GM13976 (cell line): ENCODE measurements at regions not wholly inside any gene's neighbourhood (a gene's known extent, or its start where the extent isn't known, plus 50 kb on each side); places are given as distances from the start of the nearest gene placed in this dataset.
"Not testable (repeated sequence)": the region's sequence is repeated elsewhere in the genome, so short reads cannot be mapped to it uniquely, and the experiment has no call there.

Experiments used
- DNase-seq: peaks from one replicate; pipeline ENCODE4 v3.0.0; 2012; ENCODE audit warnings: low spot score
- in situ Hi-C: fragments of 300-500 bp; cut with MboI; formaldehyde crosslinking; loops from one replicate; pipeline ENCODE4 v1.12.0; 2022; ENCODE audit warnings: low sequenced_read_pairs, mixed read lengths, inconsistent platforms; ENCODE audit not compliant: unreplicated experiment
- TF ChIP-seq, protein P1 (sequence below): IDR thresholded peaks from 2 replicates; pipeline ENCODE4 v1.5.1; 2012; ENCODE audit warnings: borderline replicate concordance, mild to moderate bottlenecking; ENCODE audit not compliant: insufficient read depth; ENCODE audit errors: extremely low read depth, missing control alignments, control extremely low read depth

DNA sequence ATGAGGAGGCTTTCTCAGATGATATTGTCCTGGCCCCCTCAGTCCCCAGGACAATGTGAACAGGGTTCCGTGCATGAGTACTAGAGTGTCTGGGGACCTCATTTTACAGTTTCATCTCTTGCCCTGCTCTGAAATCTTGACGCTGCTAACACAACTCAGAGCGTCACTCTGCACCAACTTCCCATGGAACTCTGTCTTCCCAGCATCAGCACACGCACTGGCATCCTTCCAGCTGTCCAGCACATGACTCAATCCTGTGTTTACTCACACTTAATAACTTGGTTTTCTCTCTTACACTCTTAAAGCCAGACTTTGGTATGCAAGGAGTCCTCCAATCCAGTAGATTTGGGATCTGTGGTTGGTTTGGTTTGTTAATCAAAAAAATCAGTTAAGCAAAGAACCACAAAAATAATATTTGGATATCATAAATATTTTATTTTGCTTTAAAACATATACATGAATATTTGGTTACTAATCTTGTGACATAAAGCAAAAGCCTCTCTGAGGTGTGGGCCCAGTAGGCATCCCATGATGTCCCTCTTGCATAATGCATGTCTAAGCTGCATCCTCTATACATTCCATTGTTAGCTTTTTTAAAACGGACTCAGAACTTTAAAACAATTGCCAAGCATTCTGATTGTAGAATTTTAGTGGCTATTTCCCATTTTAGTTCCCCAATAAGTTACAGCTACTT lies 131.0 kb downstream of the CXCL12 start:
- no peak for DNase-seq
- in situ Hi-C loops = no loop called here
- TF ChIP-seq, protein P1, sequence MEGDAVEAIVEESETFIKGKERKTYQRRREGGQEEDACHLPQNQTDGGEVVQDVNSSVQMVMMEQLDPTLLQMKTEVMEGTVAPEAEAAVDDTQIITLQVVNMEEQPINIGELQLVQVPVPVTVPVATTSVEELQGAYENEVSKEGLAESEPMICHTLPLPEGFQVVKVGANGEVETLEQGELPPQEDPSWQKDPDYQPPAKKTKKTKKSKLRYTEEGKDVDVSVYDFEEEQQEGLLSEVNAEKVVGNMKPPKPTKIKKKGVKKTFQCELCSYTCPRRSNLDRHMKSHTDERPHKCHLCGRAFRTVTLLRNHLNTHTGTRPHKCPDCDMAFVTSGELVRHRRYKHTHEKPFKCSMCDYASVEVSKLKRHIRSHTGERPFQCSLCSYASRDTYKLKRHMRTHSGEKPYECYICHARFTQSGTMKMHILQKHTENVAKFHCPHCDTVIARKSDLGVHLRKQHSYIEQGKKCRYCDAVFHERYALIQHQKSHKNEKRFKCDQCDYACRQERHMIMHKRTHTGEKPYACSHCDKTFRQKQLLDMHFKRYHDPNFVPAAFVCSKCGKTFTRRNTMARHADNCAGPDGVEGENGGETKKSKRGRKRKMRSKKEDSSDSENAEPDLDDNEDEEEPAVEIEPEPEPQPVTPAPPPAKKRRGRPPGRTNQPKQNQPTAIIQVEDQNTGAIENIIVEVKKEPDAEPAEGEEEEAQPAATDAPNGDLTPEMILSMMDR = no peak

DNA sequence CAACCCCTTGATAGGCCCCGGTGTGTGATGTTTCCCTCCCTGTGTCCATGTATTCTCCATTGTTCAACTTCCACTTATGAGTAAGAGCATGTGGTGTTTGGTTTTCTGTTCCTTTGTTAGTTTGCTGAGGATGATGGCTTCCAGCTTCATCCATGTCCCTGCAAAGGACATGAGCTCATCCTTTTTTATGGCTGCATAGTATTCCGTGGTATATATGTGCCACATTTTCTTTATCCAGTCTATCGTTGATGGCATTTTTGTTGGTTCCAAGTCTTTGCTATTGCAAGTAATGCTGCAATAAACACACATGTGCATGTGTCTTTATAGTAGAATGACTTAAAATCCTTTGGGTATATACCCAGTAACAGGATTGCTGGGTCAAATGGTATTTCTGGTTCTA lies 132.3 kb downstream of the CXCL12 start:
- in situ Hi-C loops, DNase-seq: not testable (repeated sequence)

DNA sequence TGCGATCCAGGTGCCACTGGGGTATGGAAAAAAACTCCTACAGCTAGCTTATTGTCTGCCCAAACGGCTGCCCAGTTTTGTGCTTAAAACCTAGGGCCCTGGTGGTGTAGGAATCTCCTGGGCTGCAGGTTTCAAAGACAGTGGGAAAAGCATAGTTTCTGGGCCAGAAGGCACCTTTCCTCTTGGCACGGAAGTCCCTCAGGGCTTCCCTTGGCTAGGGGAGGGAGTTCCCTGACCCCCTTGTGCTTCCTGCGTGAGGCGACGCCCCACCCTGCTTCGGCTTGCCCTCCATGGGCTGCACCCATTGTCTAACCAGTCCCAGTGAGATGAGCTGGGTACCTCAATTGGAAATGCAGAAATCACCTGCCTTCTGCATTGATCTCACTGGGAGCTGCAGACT lies 135.0 kb downstream of the CXCL12 start:
- DNase-seq, in situ Hi-C loops: not testable (repeated sequence)

DNA sequence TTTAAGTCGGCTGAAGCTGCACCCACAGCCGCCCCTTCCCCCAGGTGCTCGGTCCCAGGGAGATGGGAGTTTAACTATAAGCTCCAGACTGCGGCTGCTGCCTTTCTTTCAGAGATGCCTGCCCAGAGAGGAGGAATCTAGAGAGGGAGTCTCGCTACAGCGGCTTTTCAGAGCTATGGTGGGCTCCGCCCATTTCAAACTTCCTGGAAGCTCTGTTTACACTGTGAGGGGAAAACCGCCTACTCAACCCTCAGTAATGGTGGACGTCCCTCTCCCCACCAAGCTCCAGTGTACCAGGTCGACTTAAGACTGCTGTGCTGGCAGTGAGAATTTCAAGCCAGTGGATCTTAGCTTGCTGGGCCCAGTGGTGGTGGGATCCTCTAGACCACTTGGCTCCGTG lies 135.4 kb downstream of the CXCL12 start:
- no peak for DNase-seq
- in situ Hi-C loops = no loop called here
- TF ChIP-seq, protein P1 = no peak

DNA sequence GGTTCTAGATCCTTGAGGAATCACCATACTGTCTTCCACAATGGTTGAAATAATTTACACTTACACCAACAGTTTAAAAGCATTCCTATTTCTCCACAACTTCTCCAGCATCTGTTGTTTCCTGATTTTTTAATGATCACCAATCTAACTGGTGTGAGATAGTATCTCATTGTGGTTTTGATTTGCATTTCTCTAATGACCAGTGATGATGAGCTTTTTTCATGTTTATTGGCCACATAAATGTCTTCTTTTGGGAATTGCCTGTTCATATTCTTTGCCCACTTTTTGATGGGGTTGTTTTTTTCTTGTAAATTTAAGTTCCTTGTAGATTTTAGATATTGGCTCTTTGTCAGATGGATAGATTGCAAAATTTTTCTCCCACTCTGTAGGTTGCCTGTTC lies 138.2 kb downstream of the CXCL12 start:
- DNase-seq, in situ Hi-C loops: not testable (repeated sequence)

DNA sequence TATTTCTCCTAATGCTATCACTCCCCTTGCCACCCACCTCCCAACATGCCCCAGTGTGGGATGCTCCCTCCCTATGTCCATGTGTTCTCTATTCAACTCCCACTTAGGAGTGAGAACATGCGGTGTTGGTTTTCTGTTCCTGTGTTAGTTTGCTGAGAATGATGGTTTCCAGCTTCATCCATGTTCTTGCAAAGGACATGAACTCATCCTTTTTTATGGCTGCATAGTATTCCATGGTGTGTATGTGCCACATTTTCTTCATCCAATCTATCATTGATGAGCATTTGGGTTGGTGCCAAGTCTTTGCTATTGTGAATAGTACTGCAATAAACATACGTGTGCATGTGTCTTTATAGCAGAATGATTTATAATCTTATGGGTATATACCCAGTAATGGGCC lies 138.6 kb downstream of the CXCL12 start:
- DNase-seq, in situ Hi-C loops: not testable (repeated sequence)

DNA sequence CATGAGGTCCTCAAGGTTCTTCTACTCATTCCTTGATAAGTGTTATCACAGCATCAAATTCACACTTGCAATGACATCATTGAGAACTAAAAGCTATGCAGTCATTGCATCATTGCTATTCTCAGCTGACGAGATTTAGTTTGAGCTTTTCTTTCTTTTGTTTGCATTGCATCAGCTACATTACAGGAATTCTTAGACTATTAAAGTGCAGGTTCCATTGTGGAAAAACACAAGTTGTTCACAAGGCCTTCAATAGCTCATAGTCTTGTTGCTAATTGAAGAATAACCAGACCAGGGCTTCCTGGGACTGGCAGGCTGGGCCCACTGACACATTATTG lies 139.3 kb downstream of the CXCL12 start:
- TF ChIP-seq, protein P1 = no peak
- DNase-seq = no peak
- in situ Hi-C loops = no loop called here

DNA sequence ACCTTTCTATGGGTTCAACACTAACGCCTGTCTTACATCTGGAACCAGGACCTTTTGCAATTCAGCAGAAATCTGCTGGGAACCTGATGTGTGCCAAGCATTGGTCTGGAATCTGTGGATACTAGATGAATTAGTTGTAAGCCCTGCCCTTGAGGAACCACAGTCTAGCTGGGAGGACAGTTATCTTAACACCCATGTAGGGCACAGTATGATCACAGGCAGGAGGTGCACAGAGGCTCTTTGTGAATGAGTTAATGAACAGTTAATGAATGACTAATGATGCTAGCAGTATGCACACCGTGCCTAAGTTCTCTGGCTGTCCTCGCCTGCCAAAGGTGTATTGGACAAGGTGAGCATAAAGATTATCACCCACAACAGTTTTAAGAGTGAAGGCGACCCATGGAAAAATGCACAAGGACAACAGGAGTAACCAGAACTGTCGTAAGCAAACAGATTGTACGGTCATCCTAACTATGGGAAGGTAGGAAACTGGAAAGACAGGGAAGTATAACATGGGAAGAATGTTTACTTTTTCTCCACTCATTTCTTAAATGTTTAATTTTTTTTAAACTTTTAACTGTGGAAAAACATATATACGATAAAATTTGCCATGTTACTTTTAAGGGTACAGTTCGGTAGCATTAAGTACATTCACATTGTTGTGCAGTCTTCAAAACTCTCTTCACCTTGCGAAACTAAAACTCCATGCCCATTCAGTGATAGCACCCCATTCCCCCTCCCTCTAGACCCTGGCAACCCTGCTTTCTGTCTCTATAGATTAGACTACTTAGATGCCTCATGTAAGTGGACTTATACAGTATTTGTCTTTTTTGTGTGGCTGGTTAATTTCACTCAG lies 139.9 kb downstream of the CXCL12 start:
- TF ChIP-seq, protein P1 = no peak
- in situ Hi-C loops = no loop called here
- DNase-seq = no peak

DNA sequence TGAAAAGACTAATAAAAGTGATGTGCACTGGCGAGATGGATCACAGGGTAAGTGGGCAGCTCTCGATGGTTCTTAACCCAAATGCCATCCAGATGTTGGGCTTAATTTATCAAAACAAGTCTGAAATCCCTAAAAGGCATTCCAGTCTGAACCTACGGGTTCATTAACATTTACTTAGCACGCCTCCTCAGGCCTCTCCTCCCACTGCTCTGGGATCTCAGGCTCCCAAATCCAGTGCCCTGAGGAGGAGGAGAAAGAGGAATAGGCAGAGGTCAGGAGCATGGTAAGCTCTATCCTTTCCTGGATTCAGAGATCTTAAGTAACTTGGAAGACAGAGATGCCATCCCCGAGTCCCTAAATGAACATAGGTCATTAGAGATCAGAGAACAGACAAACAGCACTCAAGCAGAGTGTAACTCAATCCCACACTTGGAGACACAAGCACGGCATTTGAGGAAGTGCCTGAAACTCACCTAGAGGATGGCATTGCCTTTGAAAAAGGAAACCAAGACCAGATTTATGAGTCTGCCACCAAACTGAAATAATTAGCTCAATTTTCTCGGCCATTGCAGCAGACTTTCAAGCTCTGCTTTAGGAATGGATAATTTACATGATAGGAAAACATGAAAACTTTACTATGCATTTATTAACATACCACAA lies 140.9 kb downstream of the CXCL12 start:
- TF ChIP-seq, protein P1 = no peak
- in situ Hi-C loops = no loop called here
- no peak for DNase-seq
